Type B pancreatic cell (in vitro differentiated cells): ENCODE measurements at regions not wholly inside any gene's neighbourhood (a gene's known extent, or its start where the extent isn't known, plus 50 kb on each side); places are given as distances from the start of the nearest gene placed in this dataset.
A peak's percentile ranks its signal among the peaks of the same experiment; 100 is the strongest.

Source experiments
- DNase-seq: peaks from one replicate; pipeline ENCODE4 v3.0.0; 2021; ENCODE audit warnings: mixed read lengths; ENCODE audit not compliant: unreplicated experiment; ENCODE audit errors: extremely low spot score
- H3K27ac Mint-ChIP-seq: 2 replicates; pipeline ENCODE4 v1.8.0; 2021; ENCODE audit warnings: mild to moderate bottlenecking, mixed read lengths
- H3K27me3 Mint-ChIP-seq: 2 replicates; pipeline ENCODE4 v1.8.0; 2021; ENCODE audit warnings: mixed read lengths
- H3K36me3 Mint-ChIP-seq: 2 replicates; pipeline ENCODE4 v1.8.0; 2021; ENCODE audit warnings: mixed read lengths
- H3K4me1 Mint-ChIP-seq: one replicate; pipeline ENCODE4 v1.8.0; 2021; ENCODE audit warnings: mixed read lengths; ENCODE audit not compliant: unreplicated experiment
- H3K4me3 Mint-ChIP-seq: 2 replicates; pipeline ENCODE4 v1.8.0; 2021; ENCODE audit warnings: mild to moderate bottlenecking, mixed read lengths
- H3K9me3 Mint-ChIP-seq: 2 replicates; pipeline ENCODE4 v1.8.0; 2021; ENCODE audit warnings: mixed read lengths
- TF ChIP-seq, protein P1 (sequence below): fragments of 200-600 bp; sonication (generic); conservative IDR thresholded peaks from 2 replicates; pipeline ENCODE4 v1.5.0; 2021; ENCODE audit warnings: antibody characterized with exemption, mild to moderate bottlenecking

DNA sequence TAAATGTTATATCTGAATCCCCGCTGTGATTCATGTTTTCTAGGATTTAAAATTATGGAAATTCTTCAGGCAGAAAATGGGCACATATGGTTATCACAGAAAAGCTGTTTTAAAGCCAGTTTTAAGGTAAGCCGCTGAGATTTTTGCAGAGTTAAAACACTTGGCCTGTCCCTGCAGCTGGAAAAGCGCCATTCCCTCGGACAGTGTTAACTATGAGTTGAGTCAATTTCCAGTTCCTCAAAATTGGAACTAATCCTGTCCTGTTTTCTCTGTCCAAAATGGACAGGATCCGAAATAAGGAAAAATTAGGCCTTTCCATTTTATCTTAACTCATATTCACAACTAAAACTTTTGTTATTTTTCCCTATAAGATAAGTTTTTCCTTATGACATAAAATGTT is 225.2 kb downstream of the SAMD5 start:
- Mint-ChIP-seq H3K4me3 (no peak overlapping the region), H3K4me1 (peaks cover 9% of the 10 kb centered on the region), H3K27ac (no peak overlapping the region), H3K27me3 (no peaks in the 10 kb centered on the region), H3K36me3 (no peaks in the 10 kb centered on the region), H3K9me3 (no peaks in the 10 kb centered on the region)
- TF ChIP-seq, protein P1, sequence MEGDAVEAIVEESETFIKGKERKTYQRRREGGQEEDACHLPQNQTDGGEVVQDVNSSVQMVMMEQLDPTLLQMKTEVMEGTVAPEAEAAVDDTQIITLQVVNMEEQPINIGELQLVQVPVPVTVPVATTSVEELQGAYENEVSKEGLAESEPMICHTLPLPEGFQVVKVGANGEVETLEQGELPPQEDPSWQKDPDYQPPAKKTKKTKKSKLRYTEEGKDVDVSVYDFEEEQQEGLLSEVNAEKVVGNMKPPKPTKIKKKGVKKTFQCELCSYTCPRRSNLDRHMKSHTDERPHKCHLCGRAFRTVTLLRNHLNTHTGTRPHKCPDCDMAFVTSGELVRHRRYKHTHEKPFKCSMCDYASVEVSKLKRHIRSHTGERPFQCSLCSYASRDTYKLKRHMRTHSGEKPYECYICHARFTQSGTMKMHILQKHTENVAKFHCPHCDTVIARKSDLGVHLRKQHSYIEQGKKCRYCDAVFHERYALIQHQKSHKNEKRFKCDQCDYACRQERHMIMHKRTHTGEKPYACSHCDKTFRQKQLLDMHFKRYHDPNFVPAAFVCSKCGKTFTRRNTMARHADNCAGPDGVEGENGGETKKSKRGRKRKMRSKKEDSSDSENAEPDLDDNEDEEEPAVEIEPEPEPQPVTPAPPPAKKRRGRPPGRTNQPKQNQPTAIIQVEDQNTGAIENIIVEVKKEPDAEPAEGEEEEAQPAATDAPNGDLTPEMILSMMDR: no peak
- DNase-seq: no peak

DNA sequence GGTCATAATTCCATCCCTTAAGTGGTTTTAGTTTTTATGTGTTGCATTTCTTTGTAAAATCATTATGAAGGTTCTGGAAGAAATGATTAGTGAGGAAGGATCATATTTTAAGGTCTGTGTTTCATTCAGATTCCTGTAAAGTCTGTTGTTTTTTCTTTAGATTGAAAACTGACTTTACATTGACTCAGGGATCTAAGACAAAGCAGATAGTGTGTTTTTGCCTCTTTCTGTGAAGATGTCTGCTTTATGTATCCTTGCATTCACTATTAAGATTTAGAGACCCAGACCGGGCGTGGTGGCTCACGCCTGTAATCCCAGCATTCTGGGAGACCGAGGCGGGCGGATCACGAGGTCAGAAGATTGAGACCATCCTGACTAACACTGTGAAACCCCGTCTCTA is 225.7 kb downstream of the SAMD5 start:
- H3K27ac Mint-ChIP-seq: no peak overlapping the region
- DNase-seq: no peak
- no peaks in the 10 kb centered on the region for H3K36me3 Mint-ChIP-seq
- H3K4me3 Mint-ChIP-seq: no peak overlapping the region
- TF ChIP-seq, protein P1: no peak
- H3K4me1 Mint-ChIP-seq: peaks cover 13% of the 10 kb centered on the region
- no peaks in the 10 kb centered on the region for H3K27me3 Mint-ChIP-seq
- H3K9me3 Mint-ChIP-seq: no peaks in the 10 kb centered on the region

DNA sequence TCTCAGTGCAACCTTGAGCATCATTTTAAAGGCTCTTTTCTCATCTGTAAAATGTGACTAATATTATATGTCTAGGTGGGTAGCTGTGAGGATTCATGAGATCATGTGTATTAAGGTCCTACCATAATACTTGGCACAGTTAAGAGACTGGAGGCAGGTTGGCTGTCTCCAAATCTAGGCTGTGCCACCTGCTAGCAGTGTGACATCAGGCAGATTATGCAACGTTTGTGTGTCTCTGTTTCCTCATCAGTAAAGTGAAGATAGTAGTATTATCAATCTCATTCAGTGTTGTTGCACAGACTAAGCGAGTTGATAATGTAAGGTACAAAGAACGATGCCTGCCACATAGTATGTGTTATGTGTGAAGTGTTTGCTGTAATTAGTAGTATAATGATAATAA is 227.4 kb downstream of the SAMD5 start:
- H3K36me3 Mint-ChIP-seq: no peaks in the 10 kb centered on the region
- H3K9me3 Mint-ChIP-seq: no peaks in the 10 kb centered on the region
- no peak overlapping the region for H3K27ac Mint-ChIP-seq
- no peak for DNase-seq
- TF ChIP-seq, protein P1: no peak
- H3K4me1 Mint-ChIP-seq: peaks cover 14% of the 10 kb centered on the region
- H3K27me3 Mint-ChIP-seq: no peaks in the 10 kb centered on the region
- H3K4me3 Mint-ChIP-seq: no peak overlapping the region

- Mint-ChIP-seq H3K9me3 (no peaks in the 10 kb centered on the region), H3K4me1 (peaks cover 14% of the 10 kb centered on the region), H3K27ac (no peak overlapping the region), H3K4me3 (no peak overlapping the region), H3K27me3 (no peaks in the 10 kb centered on the region), H3K36me3 (no peaks in the 10 kb centered on the region)
- TF ChIP-seq, protein P1: no peak
- DNase-seq: no peak
Measured at GRCh38 chr6:147737115-147737514, 228.6 kb downstream of the SAMD5 start.

DNA sequence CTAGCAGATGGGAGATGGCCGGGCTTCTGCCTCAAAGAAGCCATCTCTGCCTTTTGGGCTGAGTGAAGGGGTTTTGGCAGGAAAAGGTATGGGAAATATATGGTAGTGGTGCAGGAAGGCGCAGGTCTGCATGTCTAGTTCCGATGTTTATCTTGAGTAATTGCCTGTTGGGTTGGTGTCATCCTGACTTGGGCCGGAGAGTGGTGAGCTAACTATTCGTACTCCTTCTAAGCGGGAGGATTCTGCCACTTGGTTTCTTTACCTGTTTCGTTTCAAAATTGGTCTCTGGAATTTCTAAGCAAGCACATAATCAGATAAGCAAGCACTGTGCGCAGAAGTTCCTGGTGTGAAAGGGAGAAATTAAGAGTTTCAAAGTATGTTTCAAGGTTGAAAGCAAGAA is 229.6 kb downstream of the SAMD5 start:
- Mint-ChIP-seq H3K4me3 (peak overlapping the region; percentile 27), H3K4me1 (peaks cover 14% of the 10 kb centered on the region)

More for the DNA sequence above, 229.6 kb downstream of the SAMD5 start:
- TF ChIP-seq, protein P1: no peak
- H3K27me3 Mint-ChIP-seq: no peaks in the 10 kb centered on the region
- no peaks in the 10 kb centered on the region for H3K36me3 Mint-ChIP-seq
- H3K27ac Mint-ChIP-seq: peak overlapping the region; percentile 24
- H3K9me3 Mint-ChIP-seq: no peaks in the 10 kb centered on the region
- DNase-seq: no peak
